GM18861 (cell line): ENCODE measurements at regions not wholly inside any gene's neighbourhood (a gene's known extent, or its start where the extent isn't known, plus 50 kb on each side); places are given as distances from the start of the nearest gene placed in this dataset.
"Not testable (repeated sequence)": the region's sequence is repeated elsewhere in the genome, so short reads cannot be mapped to it uniquely, and the experiment has no call there.

Experiments
- ATAC-seq: cut with Tn5 transposase; IDR thresholded peaks from one replicate; pipeline ENCODE4 v1.9.1; 2021; ENCODE audit not compliant: unreplicated experiment

- peak; percentile 18 for ATAC-seq
Measured at GRCh38 chr1:101408212-101409042, 171.6 kb downstream of the S1PR1 start.

GRCh38 chr1:101409102-101409501, 172.3 kb downstream of the S1PR1 start:
- no peak for ATAC-seq

- peak; percentile 43 for ATAC-seq
Measured at GRCh38 chr1:101410048-101410878, 173.4 kb downstream of the S1PR1 start.

- no peak for ATAC-seq
Measured at GRCh38 chr1:101420406-101420805, 183.6 kb downstream of the S1PR1 start.

- not testable (repeated sequence) for ATAC-seq
Measured at GRCh38 chr1:101428083-101428482, 191.3 kb downstream of the S1PR1 start.

- ATAC-seq = no peak
Measured at GRCh38 chr1:101428562-101428961, 191.7 kb downstream of the S1PR1 start.

GRCh38 chr1:101431956-101432510, 195.2 kb downstream of the S1PR1 start:
- peak; percentile 38 for ATAC-seq

- ATAC-seq = peak; percentile 60
Measured at GRCh38 chr1:101435831-101436511, 199.2 kb downstream of the S1PR1 start.

- ATAC-seq = no peak
Measured at GRCh38 chr1:101437800-101438199, 201.0 kb downstream of the S1PR1 start.

- peak; percentile 33 for ATAC-seq
Measured at GRCh38 chr1:101438359-101438758, 201.5 kb downstream of the S1PR1 start.

- no peak for ATAC-seq
Measured at GRCh38 chr1:101440485-101440884, 203.7 kb downstream of the S1PR1 start.

GRCh38 chr1:101444381-101444780, 207.6 kb downstream of the S1PR1 start:
- ATAC-seq = peak; percentile 57

- ATAC-seq = no peak
Measured at GRCh38 chr1:101444873-101445618, 208.2 kb downstream of the S1PR1 start.

GRCh38 chr1:101448018-101448417, 211.2 kb downstream of the S1PR1 start:
- no peak for ATAC-seq

GRCh38 chr1:101450691-101451090, 213.9 kb downstream of the S1PR1 start:
- ATAC-seq = not testable (repeated sequence)

GRCh38 chr1:101451888-101452287, 215.1 kb downstream of the S1PR1 start:
- peak; percentile 65 for ATAC-seq

GRCh38 chr1:101452825-101453224, 216.0 kb downstream of the S1PR1 start:
- ATAC-seq = no peak

- peak; percentile 49 for ATAC-seq
Measured at GRCh38 chr1:101453844-101454243, 217.0 kb downstream of the S1PR1 start.

GRCh38 chr1:101455166-101455565, 218.3 kb downstream of the S1PR1 start:
- no peak for ATAC-seq

- ATAC-seq = no peak
Measured at GRCh38 chr1:101460739-101461138, 223.9 kb downstream of the S1PR1 start.
